ENCODE measurements at regions not wholly inside any gene's neighbourhood (a gene's known extent, or its start where the extent isn't known, plus 50 kb on each side); places are given as distances from the start of the nearest gene placed in this dataset.

DNA sequence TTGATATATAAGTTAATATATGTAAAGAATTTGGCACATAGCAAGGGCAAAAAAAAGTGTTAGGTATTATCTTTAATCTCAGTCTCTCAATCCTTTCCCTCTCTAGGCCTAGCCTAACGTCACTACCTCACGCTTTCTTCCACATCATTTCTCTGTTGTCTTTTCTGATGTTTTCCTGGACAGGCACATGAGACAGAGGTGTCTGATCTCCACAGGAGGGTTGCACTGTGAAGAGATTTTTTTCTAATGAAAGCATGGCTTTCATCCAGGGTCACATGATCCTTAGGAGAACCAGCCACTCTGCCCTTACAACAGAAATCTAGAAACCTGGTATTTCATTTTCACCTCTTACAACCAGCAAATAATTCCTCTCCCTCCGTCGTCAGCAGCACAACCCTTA lies 1268.3 kb downstream of the XPNPEP1 start:
- TF ChIP-seq, protein P1, sequence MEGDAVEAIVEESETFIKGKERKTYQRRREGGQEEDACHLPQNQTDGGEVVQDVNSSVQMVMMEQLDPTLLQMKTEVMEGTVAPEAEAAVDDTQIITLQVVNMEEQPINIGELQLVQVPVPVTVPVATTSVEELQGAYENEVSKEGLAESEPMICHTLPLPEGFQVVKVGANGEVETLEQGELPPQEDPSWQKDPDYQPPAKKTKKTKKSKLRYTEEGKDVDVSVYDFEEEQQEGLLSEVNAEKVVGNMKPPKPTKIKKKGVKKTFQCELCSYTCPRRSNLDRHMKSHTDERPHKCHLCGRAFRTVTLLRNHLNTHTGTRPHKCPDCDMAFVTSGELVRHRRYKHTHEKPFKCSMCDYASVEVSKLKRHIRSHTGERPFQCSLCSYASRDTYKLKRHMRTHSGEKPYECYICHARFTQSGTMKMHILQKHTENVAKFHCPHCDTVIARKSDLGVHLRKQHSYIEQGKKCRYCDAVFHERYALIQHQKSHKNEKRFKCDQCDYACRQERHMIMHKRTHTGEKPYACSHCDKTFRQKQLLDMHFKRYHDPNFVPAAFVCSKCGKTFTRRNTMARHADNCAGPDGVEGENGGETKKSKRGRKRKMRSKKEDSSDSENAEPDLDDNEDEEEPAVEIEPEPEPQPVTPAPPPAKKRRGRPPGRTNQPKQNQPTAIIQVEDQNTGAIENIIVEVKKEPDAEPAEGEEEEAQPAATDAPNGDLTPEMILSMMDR (IDR thresholded peaks at IDR 0.05): no peak

DNA sequence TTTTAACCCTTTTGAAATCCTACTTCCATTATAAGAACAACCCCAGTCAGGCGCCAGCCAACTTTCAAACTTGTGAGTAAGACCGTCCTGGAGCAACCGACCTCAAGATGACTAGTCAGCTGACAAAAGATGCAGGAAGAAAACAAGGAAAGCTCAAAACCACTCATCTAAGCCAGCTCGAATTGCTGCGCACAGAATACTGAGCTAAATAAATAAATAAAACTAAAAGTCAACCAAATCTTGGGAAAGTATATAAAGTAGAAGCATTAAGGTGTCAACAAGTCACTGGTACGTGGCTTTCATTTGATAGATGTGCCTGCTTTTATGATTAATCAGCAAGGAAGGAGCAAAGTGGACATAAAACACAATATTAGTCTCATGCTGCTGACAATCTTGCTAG lies 1269.8 kb downstream of the XPNPEP1 start:
- TF ChIP-seq, protein P1 (IDR thresholded peaks at IDR 0.05): no peak

DNA sequence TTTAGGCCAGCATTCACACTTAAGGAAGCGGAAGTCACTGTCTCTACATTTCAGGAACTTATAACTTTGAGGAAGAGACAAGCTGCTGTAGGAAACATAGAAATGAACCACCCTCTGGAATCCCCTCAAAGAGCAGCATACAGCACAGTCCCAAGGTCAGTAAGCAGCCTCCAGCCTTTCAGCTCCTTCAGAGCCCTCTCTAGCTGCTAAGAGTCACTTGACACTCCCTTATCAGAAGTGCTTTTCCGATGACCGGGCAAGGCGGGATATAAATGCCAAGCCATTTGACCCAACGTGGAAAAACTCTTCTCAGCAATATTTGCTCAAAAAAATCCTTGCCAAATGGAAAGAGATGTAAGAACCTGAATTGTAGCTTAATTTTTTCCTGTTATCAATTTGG lies 1284.3 kb downstream of the XPNPEP1 start:
- TF ChIP-seq, protein P1 (IDR thresholded peaks at IDR 0.05): no peak

DNA sequence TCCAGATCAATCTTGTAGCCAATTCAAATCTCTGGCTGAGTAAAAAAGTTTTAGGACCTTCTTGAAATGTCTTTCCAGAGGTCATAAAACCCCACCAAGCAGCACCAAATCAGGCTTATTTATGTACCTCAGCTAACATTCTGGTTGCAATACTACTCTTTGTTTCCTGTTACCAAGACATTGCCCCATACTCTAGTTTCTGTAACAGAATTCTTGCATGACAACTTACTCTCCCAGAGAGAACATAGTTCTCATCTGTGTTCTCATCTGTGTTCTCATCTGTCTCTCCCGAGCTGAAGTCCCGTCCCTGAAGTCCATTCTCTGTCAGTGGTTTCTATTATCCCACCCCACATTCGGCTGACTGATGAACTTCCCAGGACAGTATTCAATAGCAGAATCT lies 1285.1 kb downstream of the XPNPEP1 start:
- TF ChIP-seq, protein P1 (IDR thresholded peaks at IDR 0.05): no peak

DNA sequence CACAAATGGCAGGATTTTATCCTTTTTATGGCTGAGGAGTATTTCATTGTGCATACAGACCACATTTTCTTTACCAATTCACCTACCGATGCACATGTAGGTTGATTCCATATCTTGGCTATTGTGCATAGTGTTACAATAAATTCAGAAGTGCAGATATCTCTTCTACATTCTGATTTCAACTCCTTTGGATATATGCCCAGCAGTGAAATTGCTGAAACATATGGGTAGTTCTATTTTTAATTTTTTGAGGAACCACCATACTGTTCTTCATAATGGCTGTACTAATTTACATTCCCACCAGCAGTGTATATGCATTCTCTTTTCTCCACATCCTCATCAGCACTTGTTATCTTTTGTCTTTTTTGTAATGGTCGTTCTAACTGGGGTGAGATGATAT lies 1290.3 kb downstream of the XPNPEP1 start:
- TF ChIP-seq, protein P1 (IDR thresholded peaks at IDR 0.05): no peak

DNA sequence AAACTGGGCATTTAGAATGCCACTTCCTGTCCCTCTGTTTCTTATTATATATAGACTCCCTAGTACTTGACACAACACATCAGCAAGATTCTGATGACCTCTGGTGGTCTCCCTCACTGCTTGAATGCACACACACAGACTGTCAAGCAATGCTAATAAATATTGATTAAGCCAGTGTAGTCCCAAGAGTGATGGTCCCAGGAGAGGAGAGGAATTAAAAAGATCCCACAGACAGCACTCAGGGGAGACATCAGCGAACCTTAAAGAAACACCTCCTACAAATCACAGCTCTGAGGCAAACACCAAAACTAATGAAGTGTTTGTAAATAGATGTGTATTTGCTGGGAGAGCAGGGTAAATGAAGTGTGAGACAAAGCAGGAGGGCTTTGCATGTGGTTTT lies 1291.2 kb downstream of the XPNPEP1 start:
- TF ChIP-seq, protein P1 (IDR thresholded peaks at IDR 0.05): no peak

DNA sequence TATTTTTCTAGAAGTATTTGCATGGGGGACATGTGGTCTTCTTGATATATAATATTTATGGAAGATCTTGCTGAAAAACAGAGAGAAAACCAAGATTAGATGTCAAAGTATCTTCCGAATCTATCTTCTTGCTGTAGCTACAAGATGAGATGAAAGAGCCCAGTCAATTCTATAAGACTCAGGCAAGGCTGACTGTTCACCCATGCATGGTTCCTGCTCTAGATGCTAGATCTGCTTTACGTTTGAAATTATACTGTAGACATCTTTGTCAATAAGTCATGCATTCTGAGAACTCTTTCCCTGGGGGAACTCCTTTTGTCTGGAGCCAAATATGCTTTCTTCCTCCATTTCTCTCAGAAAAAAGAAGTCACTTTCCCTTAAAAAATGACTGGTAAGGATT lies 1292.0 kb downstream of the XPNPEP1 start:
- TF ChIP-seq, protein P1 (IDR thresholded peaks at IDR 0.05): no peak

DNA sequence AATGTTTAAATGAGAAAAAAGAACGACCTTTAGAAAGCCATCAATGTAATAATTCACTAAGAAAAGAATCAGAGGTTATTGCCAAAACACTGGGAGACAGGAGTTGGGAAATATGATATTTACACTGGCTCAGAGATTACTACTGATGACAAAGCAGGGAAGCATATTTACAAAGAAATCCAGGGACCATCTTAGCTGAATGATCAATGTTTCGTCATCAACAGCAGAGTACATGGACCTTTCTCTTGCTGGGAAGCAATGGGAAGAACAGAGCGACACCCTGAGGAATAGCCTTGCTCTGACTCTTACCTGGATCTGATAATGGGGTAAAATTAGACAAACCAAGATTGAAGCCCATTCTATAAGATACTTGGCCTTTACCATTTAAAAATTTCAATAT lies 1293.5 kb downstream of the XPNPEP1 start:
- TF ChIP-seq, protein P1 (IDR thresholded peaks at IDR 0.05): no peak
